ENCODE measurements at regions not wholly inside any gene's neighbourhood (a gene's known extent, or its start where the extent isn't known, plus 50 kb on each side); places are given as distances from the start of the nearest gene placed in this dataset.

- TF ChIP-seq EZH2 (IDR thresholded peaks at IDR 0.05; ENCODE audit: borderline replicate concordance, low read depth, low read length, severe bottlenecking) (no peak), CTCF (IDR thresholded peaks at IDR 0.05; ENCODE audit: borderline replicate concordance, extremely low read depth, low read length, poor library complexity, severe bottlenecking) (no peak)
- Histone ChIP-seq H2AFZ (ENCODE audit: low read depth, low read length) (no peak overlapping the region), H3K79me2 (ENCODE audit: insufficient read depth, low read length) (no peaks in the 10 kb centered on the region), H3K27ac (ENCODE audit: low read length) (no peak overlapping the region), H3K4me1 (ENCODE audit: insufficient read depth, low read length) (no peaks in the 10 kb centered on the region), H3K36me3 (ENCODE audit: insufficient read depth, low read length) (no peaks in the 10 kb centered on the region), H4K20me1 (ENCODE audit: insufficient read depth, low read length) (no peaks in the 10 kb centered on the region), H3K4me3 (ENCODE audit: low read depth in 1 of 2, low read length in 2 of 2) (no peak overlapping the region), H3K9me3 (ENCODE audit: insufficient read depth, low read length, severe bottlenecking) (peaks cover 14% of the 10 kb centered on the region), H3K27me3 (ENCODE audit: insufficient read depth, low read length, poor library complexity) (no peaks in the 10 kb centered on the region), H3K4me2 (ENCODE audit: insufficient read depth, low read length) (no peak overlapping the region), H3K9ac (ENCODE audit: low read depth, low read length) (no peak overlapping the region)
- ATAC-seq (ENCODE audit: insufficient read depth, low read depth) (no peak), DNase-seq (no peak)
Observed at GRCh38 chr15:94069844-94070243, 161.5 kb upstream of the MCTP2 start.

GRCh38 chr15:94066811-94067210 is 164.6 kb upstream of the MCTP2 start:
- H3K9me3 ChIP-seq (ENCODE audit: insufficient read depth, low read length, severe bottlenecking) = peaks cover 14% of the 10 kb centered on the region
- no peak for DNase-seq
- no peak overlapping the region for H3K27ac ChIP-seq (ENCODE audit: low read length)
- TF ChIP-seq EZH2 (IDR thresholded peaks at IDR 0.05; ENCODE audit: borderline replicate concordance, low read depth, low read length, severe bottlenecking) (no peak), CTCF (IDR thresholded peaks at IDR 0.05; ENCODE audit: borderline replicate concordance, extremely low read depth, low read length, poor library complexity, severe bottlenecking) (no peak)
- no peak overlapping the region for H3K4me3 ChIP-seq (ENCODE audit: low read depth in 1 of 2, low read length in 2 of 2)
- no peaks in the 10 kb centered on the region for H3K27me3 ChIP-seq (ENCODE audit: insufficient read depth, low read length, poor library complexity)
- no peaks in the 10 kb centered on the region for H3K79me2 ChIP-seq (ENCODE audit: insufficient read depth, low read length)
- no peak overlapping the region for H3K4me2 ChIP-seq (ENCODE audit: insufficient read depth, low read length)
- no peak overlapping the region for H3K9ac ChIP-seq (ENCODE audit: low read depth, low read length)
- H3K4me1 ChIP-seq (ENCODE audit: insufficient read depth, low read length) = no peaks in the 10 kb centered on the region
- H2AFZ ChIP-seq (ENCODE audit: low read depth, low read length) = no peak overlapping the region
- H3K36me3 ChIP-seq (ENCODE audit: insufficient read depth, low read length) = no peaks in the 10 kb centered on the region
- no peaks in the 10 kb centered on the region for H4K20me1 ChIP-seq (ENCODE audit: insufficient read depth, low read length)
- ATAC-seq (ENCODE audit: insufficient read depth, low read depth) = no peak

GRCh38 chr15:94066046-94066445 is 165.3 kb upstream of the MCTP2 start:
- Histone ChIP-seq H2AFZ (ENCODE audit: low read depth, low read length) (no peak overlapping the region), H3K27ac (ENCODE audit: low read length) (no peak overlapping the region), H3K27me3 (ENCODE audit: insufficient read depth, low read length, poor library complexity) (no peaks in the 10 kb centered on the region), H3K4me3 (ENCODE audit: low read depth in 1 of 2, low read length in 2 of 2) (no peak overlapping the region), H3K36me3 (ENCODE audit: insufficient read depth, low read length) (no peaks in the 10 kb centered on the region), H4K20me1 (ENCODE audit: insufficient read depth, low read length) (no peaks in the 10 kb centered on the region), H3K9ac (ENCODE audit: low read depth, low read length) (no peak overlapping the region), H3K79me2 (ENCODE audit: insufficient read depth, low read length) (no peaks in the 10 kb centered on the region), H3K4me2 (ENCODE audit: insufficient read depth, low read length) (no peak overlapping the region), H3K4me1 (ENCODE audit: insufficient read depth, low read length) (no peaks in the 10 kb centered on the region), H3K9me3 (ENCODE audit: insufficient read depth, low read length, severe bottlenecking) (peaks cover 14% of the 10 kb centered on the region)
- ATAC-seq (ENCODE audit: insufficient read depth, low read depth) (no peak), DNase-seq (no peak)
- TF ChIP-seq EZH2 (IDR thresholded peaks at IDR 0.05; ENCODE audit: borderline replicate concordance, low read depth, low read length, severe bottlenecking) (no peak), CTCF (IDR thresholded peaks at IDR 0.05; ENCODE audit: borderline replicate concordance, extremely low read depth, low read length, poor library complexity, severe bottlenecking) (no peak)
